ENCODE measurements at regions not wholly inside any gene's neighbourhood (a gene's known extent, or its start where the extent isn't known, plus 50 kb on each side); places are given as distances from the start of the nearest gene placed in this dataset.
A peak's percentile ranks its signal among the peaks of the same experiment; 100 is the strongest.
"Not testable (repeated sequence)": the region's sequence is repeated elsewhere in the genome, so short reads cannot be mapped to it uniquely, and the experiment has no call there.

DNA sequence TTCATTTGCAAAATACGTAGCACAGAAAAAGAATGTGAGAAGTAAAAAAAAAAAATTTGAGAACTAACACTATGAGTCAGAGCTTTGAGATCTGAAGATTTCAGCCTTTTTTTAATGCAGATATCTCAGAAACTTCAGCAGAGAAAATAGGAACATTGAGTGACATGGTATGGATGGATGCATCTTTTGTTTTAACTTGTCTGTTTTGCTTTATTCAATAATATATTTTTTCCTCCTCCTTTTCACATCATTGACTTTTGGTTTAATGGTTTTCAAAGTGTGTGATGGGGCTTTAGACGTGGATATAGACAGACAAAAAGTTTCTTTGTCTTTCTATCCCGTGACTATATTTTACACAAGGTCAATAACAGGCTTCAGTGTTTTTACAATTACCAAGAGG, 426.7 kb upstream of the FRG2C start:
- H3K27ac ChIP-seq (ENCODE audit: low read depth in 1 of 3, low read length in 2 of 3): no peak overlapping the region
- no peaks in the 10 kb centered on the region for H3K27me3 ChIP-seq (ENCODE audit: control insufficient read depth in 3 of 3, insufficient read depth in 3 of 3, low read length in 3 of 3)
- H3K36me3 ChIP-seq (ENCODE audit: control insufficient read depth in 3 of 3, insufficient read depth in 2 of 3, low read depth in 1 of 3, low read length in 3 of 3): no peaks in the 10 kb centered on the region
- H3K4me1 ChIP-seq (ENCODE audit: control insufficient read depth in 3 of 3, insufficient read depth in 2 of 3, low read depth in 1 of 3, low read length in 2 of 3): no peaks in the 10 kb centered on the region
- no peak for FAIRE-seq
- WGBS, 3 donors: 43 to 64% (median 55%) methylated on average over 3 of the region's 3 CpGs
- DNase-seq: no peak
- no peak overlapping the region for H3K4me3 ChIP-seq (ENCODE audit: low read depth in 1 of 3, low read length in 3 of 3)
- no peaks in the 10 kb centered on the region for H3K9me3 ChIP-seq (ENCODE audit: control insufficient read depth in 2 of 2, insufficient read depth in 1 of 2, low read depth in 1 of 2, low read length in 1 of 2)

GRCh38 chr3:75241226-75241962, 422.7 kb upstream of the FRG2C start:
- WGBS, 3 donors: 38 to 52% (median 42%) methylated on average over 5 of the region's 5 CpGs
- H3K27ac ChIP-seq (ENCODE audit: low read depth in 1 of 3, low read length in 2 of 3); H3K36me3 ChIP-seq (ENCODE audit: control insufficient read depth in 3 of 3, insufficient read depth in 2 of 3, low read depth in 1 of 3, low read length in 3 of 3); H3K4me1 ChIP-seq (ENCODE audit: control insufficient read depth in 3 of 3, insufficient read depth in 2 of 3, low read depth in 1 of 3, low read length in 2 of 3); H3K27me3 ChIP-seq (ENCODE audit: control insufficient read depth in 3 of 3, insufficient read depth in 3 of 3, low read length in 3 of 3); DNase-seq; H3K4me3 ChIP-seq (ENCODE audit: low read depth in 1 of 3, low read length in 3 of 3); FAIRE-seq; H3K9me3 ChIP-seq (ENCODE audit: control insufficient read depth in 2 of 2, insufficient read depth in 1 of 2, low read depth in 1 of 2, low read length in 1 of 2): not testable (repeated sequence)

GRCh38 chr3:75242012-75242735, 422.0 kb upstream of the FRG2C start:
- 59 to 78% (median 64%) methylated on average over 4 of the region's 4 CpGs for WGBS, 3 donors
- no peaks in the 10 kb centered on the region for H3K36me3 ChIP-seq (ENCODE audit: control insufficient read depth in 3 of 3, insufficient read depth in 2 of 3, low read depth in 1 of 3, low read length in 3 of 3)
- no peak overlapping the region for H3K4me3 ChIP-seq (ENCODE audit: low read depth in 1 of 3, low read length in 3 of 3)
- H3K9me3 ChIP-seq (ENCODE audit: control insufficient read depth in 2 of 2, insufficient read depth in 1 of 2, low read depth in 1 of 2, low read length in 1 of 2): no peaks in the 10 kb centered on the region
- H3K27me3 ChIP-seq (ENCODE audit: control insufficient read depth in 3 of 3, insufficient read depth in 3 of 3, low read length in 3 of 3): no peaks in the 10 kb centered on the region
- FAIRE-seq (no peak), DNase-seq (no peak)
- H3K27ac ChIP-seq (ENCODE audit: low read depth in 1 of 3, low read length in 2 of 3): no peak overlapping the region
- no peaks in the 10 kb centered on the region for H3K4me1 ChIP-seq (ENCODE audit: control insufficient read depth in 3 of 3, insufficient read depth in 2 of 3, low read depth in 1 of 3, low read length in 2 of 3)

DNA sequence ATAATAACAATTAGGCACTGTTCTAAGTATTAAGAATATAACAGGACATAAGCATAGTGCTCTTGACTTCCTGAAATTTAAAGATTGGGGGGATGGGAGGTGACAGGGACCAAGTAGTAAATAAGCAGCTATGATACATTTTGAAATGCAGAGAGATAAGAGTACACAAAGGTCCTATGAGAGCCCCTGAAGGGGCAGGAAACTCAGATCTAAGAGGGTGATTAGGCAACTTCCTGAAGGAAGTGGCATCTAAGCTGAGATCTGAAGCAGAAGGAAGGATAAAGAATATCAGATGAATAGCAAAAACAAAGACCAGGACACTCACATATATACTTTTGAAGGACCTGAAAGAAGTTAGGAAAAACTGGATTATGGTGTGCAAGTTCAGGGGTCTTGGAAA, 415.2 kb upstream of the FRG2C start:
- Histone ChIP-seq H3K27me3 (ENCODE audit: control insufficient read depth in 3 of 3, insufficient read depth in 3 of 3, low read length in 3 of 3) (no peaks in the 10 kb centered on the region), H3K4me3 (ENCODE audit: low read depth in 1 of 3, low read length in 3 of 3) (no peak overlapping the region), H3K4me1 (ENCODE audit: control insufficient read depth in 3 of 3, insufficient read depth in 2 of 3, low read depth in 1 of 3, low read length in 2 of 3) (no peaks in the 10 kb centered on the region), H3K9me3 (ENCODE audit: control insufficient read depth in 2 of 2, insufficient read depth in 1 of 2, low read depth in 1 of 2, low read length in 1 of 2) (no peaks in the 10 kb centered on the region), H3K27ac (ENCODE audit: low read depth in 1 of 3, low read length in 2 of 3) (no peak overlapping the region), H3K36me3 (ENCODE audit: control insufficient read depth in 3 of 3, insufficient read depth in 2 of 3, low read depth in 1 of 3, low read length in 3 of 3) (no peaks in the 10 kb centered on the region)
- DNase-seq (no peak), FAIRE-seq (no peak)

GRCh38 chr3:75254685-75255084, 409.4 kb upstream of the FRG2C start:
- no peak overlapping the region for H3K27ac ChIP-seq (ENCODE audit: low read depth in 1 of 3, low read length in 2 of 3)
- no peaks in the 10 kb centered on the region for H3K27me3 ChIP-seq (ENCODE audit: control insufficient read depth in 3 of 3, insufficient read depth in 3 of 3, low read length in 3 of 3)
- no peak for FAIRE-seq
- H3K4me3 ChIP-seq (ENCODE audit: low read depth in 1 of 3, low read length in 3 of 3): no peak overlapping the region
- H3K9me3 ChIP-seq (ENCODE audit: control insufficient read depth in 2 of 2, insufficient read depth in 1 of 2, low read depth in 1 of 2, low read length in 1 of 2): no peaks in the 10 kb centered on the region
- 66 to 89% (median 79%) methylated on average over 3 of the region's 3 CpGs for WGBS, 3 donors
- H3K4me1 ChIP-seq (ENCODE audit: control insufficient read depth in 3 of 3, insufficient read depth in 2 of 3, low read depth in 1 of 3, low read length in 2 of 3): no peaks in the 10 kb centered on the region
- H3K36me3 ChIP-seq (ENCODE audit: control insufficient read depth in 3 of 3, insufficient read depth in 2 of 3, low read depth in 1 of 3, low read length in 3 of 3): no peaks in the 10 kb centered on the region
- no peak for DNase-seq

DNA sequence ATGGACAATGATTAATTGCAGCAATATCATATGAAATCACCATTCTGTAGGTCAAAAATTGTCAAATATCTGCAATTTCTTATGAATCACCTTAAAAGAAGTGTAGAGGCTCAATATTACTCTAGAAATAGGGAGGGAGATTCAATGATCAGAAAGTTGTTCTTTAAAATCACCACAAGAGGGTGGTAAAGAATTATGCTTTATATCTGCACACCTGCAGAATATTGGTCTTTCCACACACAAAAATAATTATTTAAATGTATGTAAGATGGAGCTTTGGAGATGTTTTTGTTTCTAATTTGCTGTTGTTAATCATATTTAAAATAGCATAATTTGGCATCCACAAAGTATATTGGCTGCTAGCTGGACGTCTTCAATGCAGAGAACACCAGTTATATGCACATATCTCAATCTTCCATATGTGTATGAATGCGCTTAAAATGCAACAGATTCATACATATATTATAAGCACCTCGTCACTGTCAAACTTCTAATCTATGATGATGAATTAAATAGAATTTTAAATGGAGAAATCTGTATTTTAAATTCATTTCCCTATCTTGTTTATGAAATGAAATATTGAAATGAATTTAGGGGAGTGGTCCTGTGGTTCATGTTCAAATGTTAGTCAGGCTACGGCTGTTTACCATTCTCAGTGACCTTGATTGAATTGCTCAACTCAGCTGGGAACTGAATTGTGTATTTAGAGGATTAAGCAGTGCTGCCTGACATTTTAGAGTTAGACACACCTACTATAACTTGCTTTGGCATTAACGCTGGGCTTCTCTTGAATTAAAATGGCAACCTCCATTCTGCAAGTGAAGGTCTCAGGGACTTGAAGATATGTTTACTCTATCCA, 405.1 kb upstream of the FRG2C start:
- H3K4me1 ChIP-seq (ENCODE audit: control insufficient read depth in 3 of 3, insufficient read depth in 2 of 3, low read depth in 1 of 3, low read length in 2 of 3); H3K36me3 ChIP-seq (ENCODE audit: control insufficient read depth in 3 of 3, insufficient read depth in 2 of 3, low read depth in 1 of 3, low read length in 3 of 3); H3K27ac ChIP-seq (ENCODE audit: low read depth in 1 of 3, low read length in 2 of 3); H3K27me3 ChIP-seq (ENCODE audit: control insufficient read depth in 3 of 3, insufficient read depth in 3 of 3, low read length in 3 of 3); H3K9me3 ChIP-seq (ENCODE audit: control insufficient read depth in 2 of 2, insufficient read depth in 1 of 2, low read depth in 1 of 2, low read length in 1 of 2); H3K4me3 ChIP-seq (ENCODE audit: low read depth in 1 of 3, low read length in 3 of 3): not testable (repeated sequence)
- DNase-seq (peak in 1 of 2 donors; percentile 3), FAIRE-seq (peak; percentile 62)
- 33 to 48% (median 47%) methylated on average over 5 of the region's 5 CpGs for WGBS, 3 donors

DNA sequence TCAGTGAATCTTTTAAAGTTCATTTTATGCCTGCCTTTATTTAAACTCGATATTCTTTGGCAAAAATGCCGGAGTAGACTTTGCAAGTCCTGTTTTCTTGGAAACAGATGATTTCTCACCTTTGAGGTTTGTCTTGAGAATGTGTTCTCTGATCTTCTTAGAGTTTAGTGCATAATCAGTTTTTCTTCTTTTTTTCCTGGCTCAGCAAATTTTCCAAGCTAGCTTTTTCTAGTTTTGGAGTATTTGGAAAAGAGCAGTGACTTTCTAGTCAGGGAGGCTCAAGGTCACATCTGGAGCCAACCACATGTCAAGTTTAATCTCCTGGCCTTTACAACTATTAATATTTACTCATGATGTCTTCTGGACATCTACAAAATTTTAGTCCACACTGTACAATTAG, 403.2 kb upstream of the FRG2C start:
- 86 to 91% (median 86%) methylated on average over 2 of the region's 2 CpGs for WGBS, 3 donors
- not testable (repeated sequence) for H3K36me3 ChIP-seq (ENCODE audit: control insufficient read depth in 3 of 3, insufficient read depth in 2 of 3, low read depth in 1 of 3, low read length in 3 of 3); FAIRE-seq; H3K27ac ChIP-seq (ENCODE audit: low read depth in 1 of 3, low read length in 2 of 3); H3K27me3 ChIP-seq (ENCODE audit: control insufficient read depth in 3 of 3, insufficient read depth in 3 of 3, low read length in 3 of 3); H3K4me3 ChIP-seq (ENCODE audit: low read depth in 1 of 3, low read length in 3 of 3); H3K9me3 ChIP-seq (ENCODE audit: control insufficient read depth in 2 of 2, insufficient read depth in 1 of 2, low read depth in 1 of 2, low read length in 1 of 2); H3K4me1 ChIP-seq (ENCODE audit: control insufficient read depth in 3 of 3, insufficient read depth in 2 of 3, low read depth in 1 of 3, low read length in 2 of 3); DNase-seq

DNA sequence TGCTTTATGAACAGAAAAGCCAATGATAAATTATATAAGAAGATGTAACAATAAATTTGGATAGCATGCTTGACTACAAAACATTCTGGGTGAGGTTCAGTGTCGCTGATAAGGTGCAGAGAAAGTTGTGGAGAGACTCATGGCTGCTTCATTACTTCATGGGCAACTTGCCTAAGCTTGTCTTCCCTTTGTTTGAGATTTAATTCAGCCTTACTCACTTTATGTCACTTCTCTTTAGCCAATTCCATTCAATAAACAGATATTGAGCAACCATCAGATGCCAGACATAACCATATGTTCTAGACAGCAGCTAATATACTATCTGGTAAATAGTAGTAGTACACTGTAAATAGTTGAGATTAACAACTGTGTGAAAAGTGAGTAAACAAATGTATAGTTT, 401.5 kb upstream of the FRG2C start:
- no peak overlapping the region for H3K27ac ChIP-seq (ENCODE audit: low read depth in 1 of 3, low read length in 2 of 3)
- FAIRE-seq (no peak), DNase-seq (no peak)
- no peaks in the 10 kb centered on the region for H3K9me3 ChIP-seq (ENCODE audit: control insufficient read depth in 2 of 2, insufficient read depth in 1 of 2, low read depth in 1 of 2, low read length in 1 of 2)
- no peak overlapping the region for H3K4me3 ChIP-seq (ENCODE audit: low read depth in 1 of 3, low read length in 3 of 3)
- H3K36me3 ChIP-seq (ENCODE audit: control insufficient read depth in 3 of 3, insufficient read depth in 2 of 3, low read depth in 1 of 3, low read length in 3 of 3): no peaks in the 10 kb centered on the region
- WGBS, 3 donors: 59 to 79% (median 74%) methylated on average over 1 of the region's 1 CpG
- no peaks in the 10 kb centered on the region for H3K4me1 ChIP-seq (ENCODE audit: control insufficient read depth in 3 of 3, insufficient read depth in 2 of 3, low read depth in 1 of 3, low read length in 2 of 3)
- no peaks in the 10 kb centered on the region for H3K27me3 ChIP-seq (ENCODE audit: control insufficient read depth in 3 of 3, insufficient read depth in 3 of 3, low read length in 3 of 3)

Data from small intestine (tissue), 7 donors.